T-cell (primary cell): ENCODE measurements at regions not wholly inside any gene's neighbourhood (a gene's known extent, or its start where the extent isn't known, plus 50 kb on each side); places are given as distances from the start of the nearest gene placed in this dataset.
A peak's percentile ranks its signal among the peaks of the same experiment; 100 is the strongest.
"Not testable (repeated sequence)": the region's sequence is repeated elsewhere in the genome, so short reads cannot be mapped to it uniquely, and the experiment has no call there.

ENCODE experiments used
- ATAC-seq, 4 experiments: fragments of 200-7000 bp in 3 of 4; fragments of 150-1000 bp in 1 of 4; cut with Tn5 transposase; replicated peaks in 1 of 4; 1 replicate in 3 of 4; 2 replicates in 1 of 4; pipeline ENCODE4 v1.10.0; 2021; ENCODE audit warnings: moderate library complexity in 3 of 4, mild to moderate bottlenecking in 2 of 4, moderate number of reproducible peaks in 1 of 4
- CTCF ChIA-PET, 2 donors: fragments of 300-600 bp; sonication (Branson Sonifier 250); formaldehyde crosslinking; loops; one replicate each; lab custom pipeline; 2022; ENCODE audit warnings: antibody characterized with exemption in 2 of 2; lab: Charles Lee
- POLR2A ChIA-PET, 2 donors: fragments of 300-600 bp; sonication (Branson Sonifier 250); formaldehyde crosslinking; loops; one replicate each; lab custom pipeline; 2022; ENCODE audit warnings: antibody characterized with exemption in 2 of 2; lab: Charles Lee
- DNase-seq, 35 experiments: peaks; one replicate each; pipeline versions ENCODE4 v3.0.0 to v3.0.0-alpha.2; 2013 to 2023
- H3K27ac ChIP-seq: one replicate; pipeline ENCODE4 v1.5.1; 2013; ENCODE audit warnings: low read length
- H3K27me3 ChIP-seq, 2 experiments: replicated peaks in 1 of 2; 1 replicate in 1 of 2; 2 replicates in 1 of 2; pipeline versions ENCODE4 v1.6.1 to v1.7.0; 2013; ENCODE audit warnings: low read length in 1 of 2, mixed read lengths in 1 of 2; ENCODE audit not compliant: control insufficient read depth in 2 of 2, insufficient read depth in 2 of 2; ENCODE audit errors: extremely low read depth in 1 of 2
- H3K36me3 ChIP-seq, 2 donors: 1 replicate in 1 of 2; 2 replicates in 1 of 2; pipeline versions ENCODE4 v1.6.1 to v1.7.0; 2013; ENCODE audit warnings: low read length in 1 of 2; ENCODE audit not compliant: control insufficient read depth in 2 of 2, insufficient read depth in 1 of 2; ENCODE audit errors: extremely low read depth in 1 of 2
- H3K4me1 ChIP-seq, 2 experiments: 1 replicate in 1 of 2; 2 replicates in 1 of 2; pipeline versions ENCODE4 v1.6.1 to v1.7.0; 2013; ENCODE audit warnings: low read length in 2 of 2, mixed read lengths in 1 of 2; ENCODE audit not compliant: insufficient read depth in 2 of 2, control insufficient read depth in 1 of 2; ENCODE audit errors: extremely low read depth in 1 of 2
- H3K4me3 ChIP-seq, 2 donors: 1 replicate in 1 of 2; 2 replicates in 1 of 2; pipeline versions ENCODE4 v1.5.1 to v1.7.0; 2013; ENCODE audit warnings: mild to moderate bottlenecking in 2 of 2, low read length in 1 of 2, moderate library complexity in 1 of 2; ENCODE audit not compliant: control insufficient read depth in 1 of 2; ENCODE audit errors: extremely low read depth in 1 of 2
- H3K9me3 ChIP-seq: 2 replicates; pipeline ENCODE4 v1.7.0; 2013
- H3K27ac Mint-ChIP-seq, 2 donors: one replicate each; pipeline ENCODE4 v1.8.0; 2020 to 2021; ENCODE audit warnings: mild to moderate bottlenecking in 2 of 2, mixed read lengths in 2 of 2
- H3K27me3 Mint-ChIP-seq, 2 donors: one replicate each; pipeline ENCODE4 v1.8.0; 2021 to 2022; ENCODE audit warnings: mixed read lengths in 2 of 2
- H3K36me3 Mint-ChIP-seq: one replicate; pipeline ENCODE4 v1.8.0; 2021; ENCODE audit warnings: mixed read lengths
- H3K4me1 Mint-ChIP-seq, 3 donors: one replicate each; pipeline ENCODE4 v1.8.0; 2020 to 2022; ENCODE audit warnings: mixed read lengths in 3 of 3, mild to moderate bottlenecking in 1 of 3
- H3K4me3 Mint-ChIP-seq, 3 donors: one replicate each; pipeline ENCODE4 v1.8.0; 2020 to 2022; ENCODE audit warnings: mild to moderate bottlenecking in 3 of 3, mixed read lengths in 3 of 3, moderate library complexity in 3 of 3
- H3K9me3 Mint-ChIP-seq, 3 donors: one replicate each; pipeline ENCODE4 v1.8.0; 2020 to 2022; ENCODE audit warnings: mixed read lengths in 3 of 3
- WGBS: methylation state at CpG from one replicate; pipeline ENCODE4 v1.1.5; 2013; ENCODE audit warnings: missing lambda C conversion rate; ENCODE audit not compliant: insufficient coverage; 5-methylcytosine and 5-hydroxymethylcytosine counted together

DNA sequence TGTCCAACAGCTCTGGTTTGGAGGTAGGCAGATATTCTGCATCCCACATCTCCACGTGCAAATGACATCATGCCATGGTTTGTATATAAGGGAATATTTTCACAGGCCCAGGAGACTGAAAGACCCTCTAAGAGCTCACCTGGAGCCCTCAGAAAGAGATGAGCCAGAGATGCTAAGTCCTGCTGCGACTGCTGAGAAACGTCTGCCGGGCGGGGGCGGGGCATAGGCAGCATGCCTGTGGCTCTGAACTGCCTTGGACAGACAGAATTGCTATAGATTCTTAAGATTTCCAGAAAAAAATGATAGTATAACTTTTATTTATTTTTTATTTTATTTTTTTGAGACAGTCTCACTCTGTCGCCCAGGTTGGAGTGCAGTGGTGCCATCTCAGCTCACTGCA, 64.2 kb upstream of the METTL9 start:
- H3K27me3 ChIP-seq, CTCF ChIA-PET, H3K9me3 Mint-ChIP-seq, H3K27ac Mint-ChIP-seq, ATAC-seq, H3K4me1 Mint-ChIP-seq, H3K9me3 ChIP-seq, POLR2A ChIA-PET, DNase-seq, H3K4me3 ChIP-seq, H3K36me3 Mint-ChIP-seq, H3K4me3 Mint-ChIP-seq, H3K36me3 ChIP-seq, H3K27ac ChIP-seq, H3K4me1 ChIP-seq, H3K27me3 Mint-ChIP-seq: not testable (repeated sequence)
- no CpG with 5 or more reads among the region's 7 CpGs for WGBS

DNA sequence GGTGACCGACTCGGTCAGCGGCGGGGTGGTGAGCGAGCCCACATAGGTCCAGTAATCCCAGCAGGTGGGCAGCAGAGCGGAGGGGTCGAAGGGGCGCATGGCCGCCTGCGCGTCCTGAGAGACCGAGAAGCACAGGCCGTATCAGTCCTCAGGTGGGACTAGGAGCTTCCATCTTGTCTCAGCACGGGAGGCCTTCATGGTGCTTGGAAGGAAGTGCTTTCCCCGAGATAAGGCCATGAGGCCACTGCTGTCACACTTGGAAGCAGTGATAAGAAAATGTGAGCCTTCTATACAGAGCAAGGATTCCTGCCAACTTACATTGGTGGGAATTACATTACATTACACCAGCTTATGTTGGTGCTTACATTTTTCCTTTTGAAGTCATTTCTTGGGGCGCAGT, 62.6 kb upstream of the METTL9 start:
- H3K27me3 Mint-ChIP-seq, H3K4me3 ChIP-seq, CTCF ChIA-PET, H3K27ac ChIP-seq, POLR2A ChIA-PET, H3K36me3 Mint-ChIP-seq, DNase-seq, H3K27ac Mint-ChIP-seq, H3K36me3 ChIP-seq, H3K9me3 ChIP-seq, H3K27me3 ChIP-seq, H3K9me3 Mint-ChIP-seq, ATAC-seq, H3K4me3 Mint-ChIP-seq: not testable (repeated sequence)
- peaks cover 4 to 11% of the 10 kb centered on the region in 2 experiments for H3K4me1 ChIP-seq
- WGBS, result 95% methylated on average over 8 of the region's 16 CpGs
- H3K4me1 Mint-ChIP-seq, result peaks cover 10 to 14% (median 14%) of the 10 kb centered on the region in 3 donors

DNA sequence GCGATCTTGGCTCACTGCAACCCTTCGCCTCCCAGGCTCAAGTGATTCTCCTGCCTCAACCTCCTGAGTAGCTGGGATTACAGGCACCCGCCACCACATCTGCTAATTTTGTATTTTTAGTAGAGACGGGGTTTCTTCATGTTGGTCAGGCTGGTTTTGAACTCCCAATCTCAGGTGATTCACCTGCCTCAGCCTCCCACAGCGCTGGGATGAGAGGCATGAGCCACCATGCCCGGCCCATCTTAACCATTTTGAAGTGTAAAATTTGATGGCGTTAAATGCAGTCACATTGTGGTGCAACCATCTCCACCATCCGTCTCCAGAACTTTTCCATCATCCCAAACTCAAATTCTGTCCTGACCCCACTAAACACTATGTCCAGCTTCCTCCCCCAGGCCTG, 61.8 kb upstream of the METTL9 start:
- H3K27me3 ChIP-seq, H3K4me3 Mint-ChIP-seq, H3K36me3 Mint-ChIP-seq, CTCF ChIA-PET, H3K4me3 ChIP-seq, POLR2A ChIA-PET, H3K27ac ChIP-seq, DNase-seq, H3K27me3 Mint-ChIP-seq, H3K9me3 ChIP-seq, H3K27ac Mint-ChIP-seq, H3K36me3 ChIP-seq, H3K9me3 Mint-ChIP-seq, ATAC-seq: not testable (repeated sequence)
- H3K4me1 ChIP-seq, result peaks cover 4 to 14% of the 10 kb centered on the region in 2 experiments
- peaks cover 10 to 16% (median 16%) of the 10 kb centered on the region in 3 donors for H3K4me1 Mint-ChIP-seq
- WGBS, result 90% methylated on average over 2 of the region's 8 CpGs

DNA sequence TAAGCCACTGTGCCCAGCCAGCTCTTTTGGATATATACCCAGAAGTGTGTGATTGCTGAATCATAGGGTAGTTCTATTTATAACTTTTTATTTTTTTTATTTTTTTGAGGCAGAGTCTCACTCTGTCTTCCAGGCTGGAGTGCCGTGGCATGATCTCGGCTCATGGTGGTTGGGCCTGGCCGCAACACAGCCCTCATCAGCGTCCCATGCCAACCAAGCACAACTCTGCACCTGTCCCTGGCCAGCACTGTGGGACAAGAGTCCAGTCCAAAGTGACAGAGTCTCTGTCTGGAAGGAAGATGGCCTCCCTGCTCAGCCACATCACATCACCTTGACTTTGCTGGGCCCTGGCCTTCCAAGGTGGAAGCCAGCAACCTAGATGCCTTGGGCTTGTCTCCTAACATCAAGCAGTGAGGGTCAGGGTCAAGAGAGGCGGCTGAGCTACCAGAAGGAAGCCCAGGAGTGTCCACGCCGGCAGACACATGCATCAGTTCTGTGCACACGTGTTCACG, 60.2 kb upstream of the METTL9 start:
- H3K36me3 Mint-ChIP-seq, H3K27ac Mint-ChIP-seq, H3K9me3 Mint-ChIP-seq, H3K4me3 ChIP-seq, H3K27me3 Mint-ChIP-seq, DNase-seq, H3K27me3 ChIP-seq, POLR2A ChIA-PET, H3K4me3 Mint-ChIP-seq, H3K27ac ChIP-seq, H3K36me3 ChIP-seq, ATAC-seq, CTCF ChIA-PET, H3K9me3 ChIP-seq: not testable (repeated sequence)
- peaks cover 4 to 14% of the 10 kb centered on the region in 2 experiments for H3K4me1 ChIP-seq
- WGBS, result 98% methylated on average over 4 of the region's 9 CpGs
- H3K4me1 Mint-ChIP-seq, result peaks cover 10 to 19% (median 19%) of the 10 kb centered on the region in 3 donors

DNA sequence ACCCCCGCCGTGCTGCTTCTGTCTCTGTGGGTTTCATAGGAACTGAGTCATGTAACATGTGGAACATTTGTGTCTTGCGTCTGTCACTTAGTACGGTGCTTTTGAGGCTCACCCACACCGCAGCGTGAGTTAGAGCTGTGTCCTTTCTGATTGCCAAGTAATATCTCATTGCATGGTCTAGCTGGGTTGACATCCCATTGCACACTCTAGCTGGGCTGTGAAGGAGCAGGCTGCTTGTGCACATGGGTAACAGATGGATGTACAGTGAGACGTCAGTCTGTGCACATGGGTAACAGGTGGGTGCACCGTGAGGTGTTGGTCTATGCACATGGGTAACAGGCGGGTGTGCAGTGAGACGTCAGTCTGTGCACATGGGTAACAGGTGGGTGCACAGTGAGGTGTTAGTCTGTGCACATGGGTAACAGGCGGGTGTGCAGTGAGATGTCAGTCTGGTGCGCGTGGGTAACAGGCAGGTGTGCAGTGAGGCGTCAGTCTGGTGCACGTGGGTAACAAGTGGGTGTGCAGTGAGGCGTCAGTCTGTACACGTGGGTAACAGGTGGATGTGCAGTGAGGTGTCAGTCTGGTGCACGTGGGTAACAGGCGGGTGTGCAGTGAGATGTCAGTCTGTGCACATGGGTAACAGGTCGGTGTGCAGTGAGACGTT, 58.5 kb upstream of the METTL9 start:
- H3K27me3 ChIP-seq, CTCF ChIA-PET, POLR2A ChIA-PET, H3K27me3 Mint-ChIP-seq, H3K36me3 Mint-ChIP-seq, H3K4me3 ChIP-seq, H3K36me3 ChIP-seq, H3K9me3 Mint-ChIP-seq, H3K9me3 ChIP-seq: not testable (repeated sequence)
- H3K27ac Mint-ChIP-seq, result peak overlapping the region; percentile 24 to 28
- peak in 30 of 35 experiments; percentile 26 to 69 (median 44) for DNase-seq
- peaks cover 4 to 14% of the 10 kb centered on the region in 2 experiments for H3K4me1 ChIP-seq
- peak; percentile 79 to 89 (median 82) for ATAC-seq
- H3K27ac ChIP-seq, result peak overlapping the region; percentile 28
- WGBS, result 24% methylated on average over 13 of the region's 21 CpGs
- peak overlapping the region; percentile 0 to 49 (median 8) for H3K4me3 Mint-ChIP-seq
- H3K4me1 Mint-ChIP-seq, result peaks cover 10 to 19% (median 19%) of the 10 kb centered on the region in 3 donors

DNA sequence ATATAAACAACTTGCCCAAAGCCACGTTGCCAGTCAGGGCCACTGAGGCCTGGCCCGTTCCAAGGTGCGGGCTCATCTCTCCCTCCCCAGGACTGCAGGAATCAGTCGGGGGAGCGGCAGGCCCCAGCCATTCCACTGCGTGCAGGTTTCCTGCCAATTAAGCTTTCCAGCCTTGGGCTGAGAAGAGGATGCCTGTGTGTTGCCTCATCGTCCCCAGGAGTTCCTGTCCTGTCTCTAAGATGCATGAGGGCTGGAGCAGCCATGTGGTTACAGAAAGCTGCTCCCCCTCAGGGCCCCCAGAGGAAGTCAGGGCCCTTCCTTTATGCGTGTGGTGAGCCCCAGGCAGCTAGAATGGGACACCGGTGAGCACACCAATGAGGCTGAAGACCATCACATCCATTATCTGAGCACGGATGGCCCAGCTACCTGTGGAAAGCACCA, 57.7 kb upstream of the METTL9 start:
- peak; percentile 25 to 60 (median 52) for ATAC-seq

More for the DNA sequence above, 57.7 kb upstream of the METTL9 start:
- H3K9me3 Mint-ChIP-seq, H3K27ac ChIP-seq, H3K27me3 ChIP-seq, H3K27me3 Mint-ChIP-seq, H3K36me3 ChIP-seq, POLR2A ChIA-PET, CTCF ChIA-PET, H3K36me3 Mint-ChIP-seq, H3K4me3 Mint-ChIP-seq, H3K4me3 ChIP-seq, H3K9me3 ChIP-seq, H3K27ac Mint-ChIP-seq: not testable (repeated sequence)
- peak in 11 of 35 experiments; percentile 22 to 57 (median 35) for DNase-seq
- H3K4me1 ChIP-seq, result peaks cover 4 to 14% of the 10 kb centered on the region in 2 experiments
- H3K4me1 Mint-ChIP-seq, result peaks cover 10 to 19% (median 19%) of the 10 kb centered on the region in 3 donors
- 51% methylated on average over 4 of the region's 10 CpGs for WGBS
